HG03175 (cell line): ENCODE measurements at regions not wholly inside any gene's neighbourhood (a gene's known extent, or its start where the extent isn't known, plus 50 kb on each side); places are given as distances from the start of the nearest gene placed in this dataset.
"Not testable (repeated sequence)": the region's sequence is repeated elsewhere in the genome, so short reads cannot be mapped to it uniquely, and the experiment has no call there.

Experiments
- ATAC-seq: cut with Tn5 transposase; IDR thresholded peaks from one replicate; pipeline ENCODE4 v1.9.1; 2021; ENCODE audit warnings: mild to moderate bottlenecking, moderate library complexity; ENCODE audit not compliant: unreplicated experiment

GRCh38 chr13:34349091-34349722, 531.3 kb downstream of the RFC3 start:
- no peak for ATAC-seq

GRCh38 chr13:34350671-34351070, 532.7 kb downstream of the RFC3 start:
- no peak for ATAC-seq

- no peak for ATAC-seq
Observed at GRCh38 chr13:34351134-34351533, 533.2 kb downstream of the RFC3 start.

GRCh38 chr13:34352958-34353357, 535.0 kb downstream of the RFC3 start:
- no peak for ATAC-seq

GRCh38 chr13:34356686-34357434, 538.9 kb downstream of the RFC3 start:
- no peak for ATAC-seq

GRCh38 chr13:34357435-34358232, 539.7 kb downstream of the RFC3 start:
- no peak for ATAC-seq

- ATAC-seq = no peak
Observed at GRCh38 chr13:34358811-34359513, 541.0 kb downstream of the RFC3 start.

- ATAC-seq = no peak
Observed at GRCh38 chr13:34360702-34361101, 542.8 kb downstream of the RFC3 start.

- ATAC-seq = no peak
Observed at GRCh38 chr13:34361560-34361959, 543.6 kb downstream of the RFC3 start.

- ATAC-seq = no peak
Observed at GRCh38 chr13:34363266-34363665, 545.3 kb downstream of the RFC3 start.

GRCh38 chr13:34364633-34365032, 546.7 kb downstream of the RFC3 start:
- ATAC-seq = no peak

GRCh38 chr13:34369931-34370330, 552.0 kb downstream of the RFC3 start:
- ATAC-seq = no peak

GRCh38 chr13:34371108-34371507, 553.2 kb downstream of the RFC3 start:
- ATAC-seq = no peak

GRCh38 chr13:34371645-34372395, 553.9 kb downstream of the RFC3 start:
- no peak for ATAC-seq

- no peak for ATAC-seq
Observed at GRCh38 chr13:34372581-34372980, 554.6 kb downstream of the RFC3 start.

GRCh38 chr13:34376483-34376882, 558.5 kb downstream of the RFC3 start:
- no peak for ATAC-seq

- ATAC-seq = no peak
Observed at GRCh38 chr13:34381228-34381627, 560.8 kb upstream of the NBEA start.

- ATAC-seq = no peak
Observed at GRCh38 chr13:34383728-34384127, 558.3 kb upstream of the NBEA start.

GRCh38 chr13:34386229-34386628, 555.8 kb upstream of the NBEA start:
- ATAC-seq = not testable (repeated sequence)

GRCh38 chr13:34391076-34391475, 551.0 kb upstream of the NBEA start:
- no peak for ATAC-seq
